Vagina (tissue), 2 donors: ENCODE measurements at regions not wholly inside any gene's neighbourhood (a gene's known extent, or its start where the extent isn't known, plus 50 kb on each side); places are given as distances from the start of the nearest gene placed in this dataset.

Experiments used
- DNase-seq, 2 donors: peaks; one replicate each; pipeline ENCODE4 v3.0.0-alpha.2; 2017; ENCODE audit errors: extremely low spot score in 2 of 2
- H3K27ac ChIP-seq: fragments of 200-600 bp; sonication (generic); one replicate; pipeline ENCODE4 v1.5.1; 2019
- H3K27me3 ChIP-seq: fragments of 200-600 bp; sonication (generic); one replicate; pipeline ENCODE4 v1.5.1; 2019
- H3K36me3 ChIP-seq, 2 donors: fragments of 200-600 bp; sonication (generic); one replicate each; pipeline ENCODE4 v1.5.1; 2017 to 2019
- H3K4me1 ChIP-seq: fragments of 200-600 bp; sonication (generic); one replicate; pipeline ENCODE4 v1.5.1; 2019
- H3K4me3 ChIP-seq, 2 donors: fragments of 200-600 bp; sonication (generic); 1 replicate in 1 of 2; 2 replicates in 1 of 2; pipeline ENCODE4 v1.5.1; 2016 to 2019
- H3K9me3 ChIP-seq: fragments of 200-600 bp; sonication (generic); one replicate; pipeline ENCODE4 v1.5.1; 2019
- POLR2A ChIP-seq, 2 donors: fragments of 450-650 bp; IDR thresholded peaks; one replicate each; pipeline ENCODE4 v1.6.1; 2017; ENCODE audit warnings: antibody characterized with exemption in 2 of 2, mild to moderate bottlenecking in 2 of 2, moderate library complexity in 2 of 2
- POLR2AphosphoS5 ChIP-seq, 2 donors: sonication (generic); formaldehyde crosslinking; IDR thresholded peaks; one replicate each; pipeline ENCODE4 v1.9.0; 2017; ENCODE audit warnings: antibody characterized with exemption in 2 of 2, mild to moderate bottlenecking in 2 of 2, low read depth in 1 of 2; ENCODE audit not compliant: insufficient read depth in 1 of 2
- intact Hi-C: fragments of 100-400 bp; cut with DNase I; formaldehyde crosslinking; loops from one replicate; pipeline ENCODE4 v1.15.1; 2023
- TF ChIP-seq, protein P1 (sequence below), 3 experiments: fragments of 450-650 bp in 2 of 3; fragments of 200-600 bp in 1 of 3; sonication (generic) in 1 of 3; IDR thresholded peaks; one replicate each; pipeline ENCODE4 v1.5.1; 2017 to 2019; ENCODE audit warnings: antibody characterized with exemption in 3 of 3, mild to moderate bottlenecking in 2 of 3, moderate library complexity in 2 of 3

DNA sequence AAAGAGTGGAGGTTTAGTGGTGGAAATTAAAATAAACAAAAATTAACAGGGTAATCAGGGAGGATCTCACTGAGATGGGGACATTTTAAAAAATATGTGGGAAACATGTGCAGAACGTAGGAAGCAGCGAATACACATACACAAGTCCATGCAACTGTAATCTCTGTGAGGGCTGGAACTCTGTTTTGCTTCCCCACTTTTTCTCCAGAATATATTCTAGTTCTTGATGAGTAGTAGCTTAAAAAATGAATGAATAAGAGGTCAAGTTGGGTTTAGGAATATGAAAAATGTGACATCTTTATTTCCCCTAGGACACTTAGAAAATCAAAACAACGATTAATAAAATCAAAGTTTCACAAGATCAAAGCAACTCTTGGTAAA lies 312.2 kb upstream of the ZNF717 start:
- no peaks in the 10 kb centered on the region for H3K27me3 ChIP-seq
- intact Hi-C loops = no loop called here
- no peak for TF ChIP-seq POLR2AphosphoS5 (IDR thresholded peaks at IDR 0.05; ENCODE audit: insufficient read depth in 1 of 2, low read depth in 1 of 2)
- TF ChIP-seq POLR2A (IDR thresholded peaks at IDR 0.05) = no peak
- TF ChIP-seq, protein P1, sequence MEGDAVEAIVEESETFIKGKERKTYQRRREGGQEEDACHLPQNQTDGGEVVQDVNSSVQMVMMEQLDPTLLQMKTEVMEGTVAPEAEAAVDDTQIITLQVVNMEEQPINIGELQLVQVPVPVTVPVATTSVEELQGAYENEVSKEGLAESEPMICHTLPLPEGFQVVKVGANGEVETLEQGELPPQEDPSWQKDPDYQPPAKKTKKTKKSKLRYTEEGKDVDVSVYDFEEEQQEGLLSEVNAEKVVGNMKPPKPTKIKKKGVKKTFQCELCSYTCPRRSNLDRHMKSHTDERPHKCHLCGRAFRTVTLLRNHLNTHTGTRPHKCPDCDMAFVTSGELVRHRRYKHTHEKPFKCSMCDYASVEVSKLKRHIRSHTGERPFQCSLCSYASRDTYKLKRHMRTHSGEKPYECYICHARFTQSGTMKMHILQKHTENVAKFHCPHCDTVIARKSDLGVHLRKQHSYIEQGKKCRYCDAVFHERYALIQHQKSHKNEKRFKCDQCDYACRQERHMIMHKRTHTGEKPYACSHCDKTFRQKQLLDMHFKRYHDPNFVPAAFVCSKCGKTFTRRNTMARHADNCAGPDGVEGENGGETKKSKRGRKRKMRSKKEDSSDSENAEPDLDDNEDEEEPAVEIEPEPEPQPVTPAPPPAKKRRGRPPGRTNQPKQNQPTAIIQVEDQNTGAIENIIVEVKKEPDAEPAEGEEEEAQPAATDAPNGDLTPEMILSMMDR (IDR thresholded peaks at IDR 0.05) = no peak

DNA sequence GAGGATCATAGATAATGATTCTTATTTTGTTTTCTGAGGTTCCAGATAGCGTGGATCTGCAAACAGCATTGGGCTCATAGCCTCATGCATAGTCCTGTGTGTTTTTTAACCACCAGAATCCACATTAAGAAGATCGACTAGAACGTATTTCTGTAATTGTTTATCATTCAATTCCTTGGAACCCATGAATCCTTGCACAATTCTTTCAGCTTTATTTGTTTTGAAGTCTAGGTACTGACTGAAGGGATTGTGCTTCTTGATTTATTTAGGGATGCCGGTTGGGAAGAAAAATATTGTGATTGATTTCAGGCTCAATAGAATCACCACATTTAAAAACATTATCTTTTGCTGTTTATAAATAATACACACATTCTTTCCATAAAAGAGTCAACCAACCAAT lies 314.6 kb upstream of the ZNF717 start:
- H3K4me3 ChIP-seq = no peak overlapping the region
- H3K27me3 ChIP-seq = no peaks in the 10 kb centered on the region
- no peak overlapping the region for H3K27ac ChIP-seq
- TF ChIP-seq, protein P1 (IDR thresholded peaks at IDR 0.05) = no peak
- no peak for TF ChIP-seq POLR2AphosphoS5 (IDR thresholded peaks at IDR 0.05; ENCODE audit: insufficient read depth in 1 of 2, low read depth in 1 of 2)
- TF ChIP-seq POLR2A (IDR thresholded peaks at IDR 0.05) = no peak
- H3K4me1 ChIP-seq = no peaks in the 10 kb centered on the region
- H3K36me3 ChIP-seq = no peaks in the 10 kb centered on the region
- intact Hi-C loops = no loop called here
- DNase-seq = no peak
- H3K9me3 ChIP-seq = no peaks in the 10 kb centered on the region

More for the DNA sequence above, 312.2 kb upstream of the ZNF717 start:
- Histone ChIP-seq H3K27ac (no peak overlapping the region), H3K9me3 (no peaks in the 10 kb centered on the region), H3K4me3 (no peak overlapping the region), H3K4me1 (no peaks in the 10 kb centered on the region), H3K36me3 (no peaks in the 10 kb centered on the region)
- no peak for DNase-seq

DNA sequence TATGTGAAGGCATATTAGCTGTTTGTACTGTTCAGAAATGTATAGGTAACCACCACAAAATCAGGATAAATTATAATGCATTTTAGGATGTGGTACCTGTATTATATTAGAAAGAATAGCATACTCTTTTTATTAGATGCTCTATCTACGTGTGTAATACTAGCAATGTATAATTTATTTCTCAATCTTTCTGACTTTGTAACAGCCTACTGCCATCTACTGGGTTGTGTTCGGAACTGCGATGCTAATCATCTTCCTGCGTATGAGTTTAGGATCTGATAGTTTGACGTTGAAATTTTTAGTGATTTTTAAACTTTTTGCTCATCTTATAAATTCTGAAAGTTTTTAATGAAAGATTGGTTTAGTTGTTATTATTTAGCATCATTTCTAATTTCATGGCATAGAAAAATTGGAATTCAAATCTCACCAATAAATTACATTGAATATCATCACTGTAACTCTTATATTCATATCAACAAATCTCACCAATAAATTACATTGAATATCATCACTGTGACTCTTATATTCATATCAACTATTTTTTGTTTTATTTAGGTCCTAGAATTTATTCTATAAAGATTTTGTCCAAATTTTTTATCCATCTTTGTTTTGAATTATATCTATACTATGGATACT lies 322.7 kb upstream of the ZNF717 start:
- no peaks in the 10 kb centered on the region for H3K27me3 ChIP-seq
- no peaks in the 10 kb centered on the region for H3K4me1 ChIP-seq
- no peaks in the 10 kb centered on the region for H3K36me3 ChIP-seq
- DNase-seq = no peak
- H3K4me3 ChIP-seq = no peak overlapping the region
- intact Hi-C loops = no loop called here
- TF ChIP-seq, protein P1 (IDR thresholded peaks at IDR 0.05) = peak in 1 of 3 experiments; percentile 15
- no peak for TF ChIP-seq POLR2AphosphoS5 (IDR thresholded peaks at IDR 0.05; ENCODE audit: insufficient read depth in 1 of 2, low read depth in 1 of 2)
- H3K27ac ChIP-seq = no peak overlapping the region
- no peaks in the 10 kb centered on the region for H3K9me3 ChIP-seq

DNA sequence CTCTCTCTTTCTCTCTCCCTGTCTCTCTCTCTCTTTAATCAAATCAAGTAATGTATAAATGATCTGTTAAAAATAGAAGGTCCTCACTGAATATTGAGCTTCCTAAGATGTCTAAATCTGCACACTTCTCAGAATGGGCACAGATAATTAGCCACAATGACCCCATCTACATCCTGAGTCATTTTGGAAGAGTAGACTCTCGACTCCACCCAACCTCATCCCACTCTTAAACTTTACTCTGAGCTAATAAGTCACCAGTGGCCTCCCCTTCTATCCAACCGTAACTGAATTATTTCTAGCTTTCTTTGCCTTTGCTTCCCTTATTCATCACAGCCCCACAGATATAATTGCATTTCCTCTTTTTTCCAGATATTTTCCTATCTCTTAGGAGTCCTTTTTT lies 326.5 kb upstream of the ZNF717 start:
- Histone ChIP-seq H3K4me1 (no peaks in the 10 kb centered on the region), H3K36me3 (no peaks in the 10 kb centered on the region), H3K27me3 (no peaks in the 10 kb centered on the region), H3K9me3 (no peaks in the 10 kb centered on the region), H3K4me3 (no peak overlapping the region), H3K27ac (no peak overlapping the region)
- TF ChIP-seq POLR2AphosphoS5 (IDR thresholded peaks at IDR 0.05; ENCODE audit: insufficient read depth in 1 of 2, low read depth in 1 of 2) = no peak
- no peak for TF ChIP-seq POLR2A (IDR thresholded peaks at IDR 0.05)
- TF ChIP-seq, protein P1 (IDR thresholded peaks at IDR 0.05) = no peak
- intact Hi-C loops = no loop called here
- no peak for DNase-seq

DNA sequence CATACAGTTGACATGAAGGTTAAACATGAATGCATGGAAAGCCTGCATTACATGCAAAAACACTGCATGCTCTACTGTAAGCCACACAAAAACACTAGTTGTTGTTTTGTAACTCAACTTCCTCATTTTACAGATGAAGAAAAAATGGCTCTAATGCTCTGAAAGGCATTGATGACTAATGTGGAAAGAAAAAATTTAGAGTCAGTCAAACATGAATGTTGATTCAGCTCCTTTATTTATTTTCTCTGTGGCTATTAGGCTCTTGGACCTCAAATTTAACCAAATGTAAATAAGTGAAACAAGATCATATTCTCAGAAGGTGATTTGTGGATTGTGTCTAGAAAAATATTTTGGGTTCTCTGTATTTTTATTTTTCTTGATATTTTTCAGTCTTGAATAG lies 336.7 kb upstream of the ZNF717 start:
- no peaks in the 10 kb centered on the region for H3K4me1 ChIP-seq
- H3K27ac ChIP-seq = no peak overlapping the region
- no peak for DNase-seq
- no peaks in the 10 kb centered on the region for H3K36me3 ChIP-seq
- no peak overlapping the region for H3K4me3 ChIP-seq
- H3K27me3 ChIP-seq = no peaks in the 10 kb centered on the region
- intact Hi-C loops = no loop called here
- TF ChIP-seq POLR2A (IDR thresholded peaks at IDR 0.05) (no peak), POLR2AphosphoS5 (IDR thresholded peaks at IDR 0.05; ENCODE audit: insufficient read depth in 1 of 2, low read depth in 1 of 2) (no peak)
- TF ChIP-seq, protein P1 (IDR thresholded peaks at IDR 0.05) = no peak
- no peaks in the 10 kb centered on the region for H3K9me3 ChIP-seq
